HG03039 (cell line): ENCODE measurements at regions not wholly inside any gene's neighbourhood (a gene's known extent, or its start where the extent isn't known, plus 50 kb on each side); places are given as distances from the start of the nearest gene placed in this dataset.
A peak's percentile ranks its signal among the peaks of the same experiment; 100 is the strongest.

Experiments
- ATAC-seq: cut with Tn5 transposase; IDR thresholded peaks from one replicate; pipeline ENCODE4 v1.9.1; 2021; ENCODE audit warnings: mild to moderate bottlenecking, moderate library complexity; ENCODE audit not compliant: unreplicated experiment

DNA sequence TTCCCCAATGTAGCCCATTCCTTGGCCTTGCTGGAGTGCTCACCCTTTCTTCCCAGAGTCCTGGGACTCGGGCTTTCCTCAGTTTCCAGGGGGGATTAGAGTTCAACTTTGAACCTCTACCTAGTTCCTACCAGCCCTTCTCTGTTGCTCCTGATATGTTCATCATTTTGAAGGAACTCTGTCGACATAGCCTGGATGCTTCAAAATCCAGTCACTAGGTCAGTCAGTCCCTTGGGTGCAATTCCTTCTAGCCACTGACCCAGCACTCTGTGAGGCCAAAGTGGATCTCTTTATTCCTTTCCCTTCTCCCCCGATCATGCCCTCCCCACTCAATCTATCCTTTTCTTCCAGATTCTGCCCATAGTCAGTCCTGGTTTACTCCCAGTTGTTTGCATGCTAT lies 72.3 kb upstream of the TMCC3 start:
- ATAC-seq, result no peak

GRCh38 chr12:94721173-94721572 lies 70.8 kb upstream of the TMCC3 start:
- peak; percentile 81 for ATAC-seq

- no peak for ATAC-seq
These were observed 67.8 kb upstream of the TMCC3 start for GRCh38 chr12:94718114-94718513.

DNA sequence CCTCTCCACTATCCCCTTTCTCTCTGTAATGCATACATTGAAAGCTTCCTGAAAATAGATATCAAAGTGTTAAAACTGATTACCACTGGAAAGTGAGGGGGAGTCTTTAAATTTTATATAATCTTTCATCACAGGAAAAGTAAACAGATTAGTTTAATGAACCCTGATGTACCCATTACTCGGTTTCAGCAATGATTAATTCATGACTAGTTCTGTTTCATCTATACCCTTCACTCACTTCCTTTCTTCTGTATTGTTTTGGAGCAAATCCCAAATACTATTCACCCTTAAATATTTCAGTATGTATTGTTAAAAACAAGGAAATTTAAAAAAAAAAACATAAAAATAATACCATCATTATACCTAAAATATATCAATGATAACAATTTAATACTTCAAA lies 67.3 kb upstream of the TMCC3 start:
- no peak for ATAC-seq

- ATAC-seq, result no peak
These were observed 66.8 kb upstream of the TMCC3 start for GRCh38 chr12:94717108-94717507.

DNA sequence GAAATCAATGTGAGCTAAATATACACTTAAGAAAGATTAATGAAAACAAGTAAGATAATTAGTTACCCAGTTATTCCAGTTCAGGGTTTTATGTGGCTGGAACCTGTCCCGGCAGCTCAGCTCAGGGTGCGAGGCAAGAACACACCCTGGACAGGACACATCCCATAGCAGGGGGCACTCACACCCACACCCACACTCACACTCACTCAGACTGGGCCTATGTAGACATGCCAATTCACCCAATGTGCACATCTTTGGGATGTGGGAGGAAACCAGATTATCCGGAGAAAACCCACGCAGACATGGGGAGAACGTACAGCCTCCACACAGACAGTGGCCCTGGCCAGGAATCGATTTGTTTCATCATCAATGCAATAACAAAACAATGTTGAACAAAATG lies 66.0 kb upstream of the TMCC3 start:
- ATAC-seq, result no peak

DNA sequence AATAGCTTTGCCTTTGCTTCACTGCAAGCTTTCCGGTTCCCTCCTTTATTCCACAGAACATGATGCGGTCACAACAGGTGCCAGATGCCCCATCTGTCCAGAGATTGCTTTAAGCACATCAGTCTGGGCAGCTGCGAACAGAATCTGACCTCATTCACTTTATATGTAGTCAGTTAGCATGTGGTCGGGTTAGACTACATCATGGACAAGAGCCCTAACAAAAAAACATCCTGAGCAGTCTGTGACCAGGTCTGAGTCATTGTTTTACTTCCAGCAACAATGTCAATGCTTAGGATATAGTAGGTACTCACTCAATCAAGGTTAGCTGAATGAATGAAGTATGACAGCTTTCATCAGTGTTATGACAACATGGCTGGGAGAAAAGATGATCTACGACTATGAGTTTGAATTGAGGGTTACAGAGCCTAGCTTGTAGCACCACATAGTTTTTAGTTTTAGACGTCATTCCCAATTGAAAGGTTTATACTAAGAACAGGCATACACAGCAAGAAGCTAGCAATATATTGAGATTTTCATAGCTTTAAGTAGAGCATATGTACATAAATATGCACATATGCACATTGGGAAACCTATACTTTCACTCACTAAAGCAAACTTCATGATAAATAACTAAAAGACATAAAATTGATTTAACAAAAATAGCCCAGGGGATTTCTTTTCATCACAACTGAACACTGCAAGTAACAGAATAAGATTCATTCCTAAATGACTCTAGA lies 64.2 kb upstream of the TMCC3 start:
- ATAC-seq, result no peak

- no peak for ATAC-seq
These were observed 62.6 kb upstream of the TMCC3 start for GRCh38 chr12:94712815-94713515.

DNA sequence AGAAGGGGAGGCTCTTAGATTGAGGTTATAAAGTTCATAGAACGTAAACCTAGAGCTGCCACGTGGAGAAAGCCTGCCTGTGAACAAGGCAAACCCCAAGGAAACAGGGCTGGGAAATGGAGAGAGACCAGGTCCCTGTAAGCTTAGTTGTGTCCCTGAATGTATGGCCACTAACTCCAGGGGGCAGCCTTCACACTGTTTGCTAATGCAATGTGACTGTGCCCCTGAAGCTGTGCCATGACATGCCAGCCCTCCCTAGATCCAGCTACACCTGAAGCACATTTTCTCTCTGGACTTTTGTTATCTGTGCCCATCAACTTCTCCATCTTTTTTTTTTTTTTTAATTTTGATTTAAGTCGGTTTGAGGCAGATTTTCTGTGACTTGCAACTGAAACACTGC lies 60.6 kb upstream of the TMCC3 start:
- ATAC-seq, result no peak

DNA sequence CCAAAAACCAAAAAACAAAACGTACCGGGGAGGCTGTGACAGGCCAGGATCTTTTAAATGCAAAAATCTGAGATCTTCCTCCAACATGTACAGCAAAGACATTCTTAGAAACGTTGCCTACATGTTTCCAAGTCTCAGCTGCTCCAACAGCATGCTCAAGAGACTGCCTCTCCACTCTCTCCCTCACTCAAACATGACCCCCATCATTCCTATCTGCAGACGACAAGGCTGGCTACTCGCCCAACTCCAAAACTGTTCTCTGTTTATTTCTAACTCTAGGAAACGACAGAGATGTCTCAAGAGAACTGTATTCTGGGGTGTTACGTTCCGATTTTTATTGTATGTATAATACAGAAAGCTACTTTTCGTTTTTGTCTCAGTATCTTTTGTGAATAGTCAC lies 57.5 kb upstream of the TMCC3 start:
- ATAC-seq, result no peak

DNA sequence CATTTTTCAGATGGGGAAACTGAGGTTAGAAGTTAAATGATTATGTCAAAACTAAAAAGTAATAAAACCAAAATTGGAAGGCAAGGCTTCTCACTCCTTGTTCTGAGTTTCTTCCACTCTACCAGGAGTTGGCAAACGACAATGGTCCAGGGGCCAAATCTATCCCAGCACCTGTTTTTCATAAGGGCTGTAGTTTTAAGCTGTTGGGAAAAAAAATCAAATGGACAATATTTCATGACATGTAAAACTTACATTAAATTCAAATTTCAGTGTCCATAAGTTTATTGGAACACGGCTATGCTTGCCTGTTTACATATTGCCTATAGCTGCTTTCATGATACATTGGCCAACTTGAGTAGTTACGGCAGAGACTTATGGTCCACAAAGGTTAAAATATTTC lies 56.7 kb upstream of the TMCC3 start:
- ATAC-seq, result no peak

DNA sequence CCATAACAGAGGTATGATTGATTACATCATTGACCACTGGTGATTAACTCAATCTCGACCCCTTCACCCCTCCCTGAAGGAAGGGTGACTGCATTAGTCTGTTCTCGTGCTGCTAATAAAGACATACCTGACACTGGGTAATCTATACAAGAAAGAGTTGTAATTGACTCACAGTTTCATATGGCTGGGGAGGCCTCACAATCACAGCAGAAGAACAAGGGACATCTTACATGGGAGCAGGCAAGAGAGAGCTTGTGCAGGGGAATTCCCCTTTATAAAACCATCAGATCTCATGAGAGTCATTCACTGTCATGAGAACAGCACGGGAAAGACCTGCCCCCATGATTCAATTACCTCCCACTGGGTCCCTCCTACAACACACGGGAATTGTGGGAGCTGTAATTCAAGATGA lies 55.9 kb upstream of the TMCC3 start:
- peak; percentile 52 for ATAC-seq

DNA sequence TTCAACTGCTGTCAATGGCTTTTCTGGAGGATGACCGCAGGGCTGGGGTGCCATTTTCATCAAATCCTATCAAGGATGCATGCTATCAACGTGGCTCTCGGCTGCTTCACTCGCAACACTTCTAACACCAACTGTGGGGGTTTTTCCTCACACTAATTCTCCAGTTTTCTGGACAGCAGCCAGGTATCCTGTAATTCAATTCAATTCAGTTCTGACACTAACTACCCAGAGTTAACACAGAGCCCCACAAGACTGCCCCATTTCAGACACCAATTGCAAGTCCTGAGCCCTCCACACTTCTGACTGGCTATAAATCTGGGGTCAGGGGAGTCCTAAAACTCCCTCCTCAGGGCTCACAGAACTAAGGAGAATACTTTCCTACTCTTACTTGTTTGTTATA lies 55.3 kb upstream of the TMCC3 start:
- ATAC-seq, result no peak

- ATAC-seq, result no peak
These were observed 54.3 kb upstream of the TMCC3 start for GRCh38 chr12:94704452-94705306.

DNA sequence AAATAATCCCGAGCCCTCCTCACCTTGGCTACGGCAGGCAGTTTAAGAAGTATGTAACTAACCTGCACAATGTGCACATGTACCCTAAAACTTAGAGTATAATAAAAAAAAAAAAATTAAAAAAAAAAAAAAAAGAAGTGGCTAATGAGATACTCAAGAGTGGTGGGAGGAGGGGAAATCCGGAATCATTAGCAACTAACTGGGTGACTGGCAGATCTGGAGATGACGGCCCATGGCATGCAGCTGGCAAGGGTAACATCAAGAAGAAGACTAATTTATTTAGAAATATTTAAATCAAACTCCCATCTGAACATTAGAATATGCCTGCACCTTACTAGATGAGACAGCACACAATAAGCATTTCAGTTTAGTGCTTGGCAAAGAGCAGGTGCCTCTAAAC lies 52.3 kb upstream of the TMCC3 start:
- ATAC-seq, result no peak

DNA sequence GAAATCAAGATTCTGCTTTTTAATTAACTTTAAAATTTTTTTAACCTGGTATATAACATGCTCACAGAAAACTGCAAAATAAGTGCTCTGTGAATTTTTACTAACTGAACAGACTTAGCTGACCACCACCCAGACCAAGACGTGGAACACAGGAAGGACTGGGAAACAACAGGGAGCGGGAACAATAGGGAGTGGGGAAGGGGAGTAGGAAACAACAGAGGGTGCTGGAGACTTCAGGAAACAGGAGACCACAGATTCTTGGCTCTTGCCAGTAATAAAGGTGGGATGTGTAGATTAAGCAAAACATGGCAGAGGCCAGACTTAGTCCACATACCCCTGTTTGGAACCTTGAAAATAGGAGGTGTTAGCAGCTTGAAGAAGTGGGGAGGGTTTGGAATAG lies 51.4 kb upstream of the TMCC3 start:
- no peak for ATAC-seq

- ATAC-seq, result no peak
These were observed 50.3 kb upstream of the TMCC3 start for GRCh38 chr12:94700662-94701061.
